ENCODE measurements at regions not wholly inside any gene's neighbourhood (a gene's known extent, or its start where the extent isn't known, plus 50 kb on each side); places are given as distances from the start of the nearest gene placed in this dataset.

GRCh38 chr5:105259581-105260217, 1697.1 kb upstream of the NUDT12 start:
- H3K27ac ChIP-seq: no peak overlapping the region
- TF ChIP-seq CTCF (conservative IDR thresholded peaks at IDR 0.05) (no peak), ZFX (IDR thresholded peaks at IDR 0.05) (no peak)

- H3K27ac ChIP-seq: no peak overlapping the region
Observed at GRCh38 chr5:105238561-105238960, 1676.0 kb upstream of the NUDT12 start.

GRCh38 chr5:105230516-105231157, 1668.0 kb upstream of the NUDT12 start:
- no peak overlapping the region for H3K27ac ChIP-seq
- no peak for TF ChIP-seq ZFX (IDR thresholded peaks at IDR 0.05)
- TF ChIP-seq CTCF (conservative IDR thresholded peaks at IDR 0.05): no peak

More at GRCh38 chr5:105238561-105238960, 1676.0 kb upstream of the NUDT12 start:
- TF ChIP-seq ZFX (IDR thresholded peaks at IDR 0.05): no peak
- no peak for TF ChIP-seq CTCF (conservative IDR thresholded peaks at IDR 0.05)

GRCh38 chr5:105218018-105218417, 1655.4 kb upstream of the NUDT12 start:
- H3K27ac ChIP-seq: no peak overlapping the region
- no peak for TF ChIP-seq CTCF (conservative IDR thresholded peaks at IDR 0.05)
- no peak for TF ChIP-seq ZFX (IDR thresholded peaks at IDR 0.05)

GRCh38 chr5:105213078-105213477, 1650.5 kb upstream of the NUDT12 start:
- H3K27ac ChIP-seq: no peak overlapping the region
- TF ChIP-seq CTCF (conservative IDR thresholded peaks at IDR 0.05) (no peak), ZFX (IDR thresholded peaks at IDR 0.05) (no peak)

DNA sequence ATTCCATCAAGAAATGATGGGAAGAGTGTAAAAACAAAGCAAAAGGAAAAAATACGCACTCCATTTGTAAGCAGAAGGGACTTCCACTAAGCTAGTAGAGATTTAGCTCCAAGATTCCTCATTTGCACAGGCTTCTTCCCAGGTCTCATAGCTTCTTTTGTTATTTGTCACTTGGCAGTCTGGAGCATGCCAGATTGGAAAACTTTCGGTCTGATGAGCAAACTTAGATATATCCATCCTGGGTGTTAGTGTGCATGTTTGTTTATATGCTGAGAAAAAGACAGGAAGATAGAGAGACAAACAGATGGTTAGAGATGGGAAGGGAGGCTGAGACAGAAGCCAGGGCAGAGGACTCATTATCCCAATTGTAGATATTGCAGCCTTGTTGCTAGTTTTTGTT, 1644.5 kb upstream of the NUDT12 start:
- TF ChIP-seq CTCF (conservative IDR thresholded peaks at IDR 0.05): no peak
- no peak for TF ChIP-seq ZFX (IDR thresholded peaks at IDR 0.05)
- no peak overlapping the region for H3K27ac ChIP-seq

- TF ChIP-seq ZFX (IDR thresholded peaks at IDR 0.05) (no peak), CTCF (conservative IDR thresholded peaks at IDR 0.05) (no peak)
- no peak overlapping the region for H3K27ac ChIP-seq
Observed at GRCh38 chr5:105197531-105197930, 1634.9 kb upstream of the NUDT12 start.
